ENCODE measurements at regions not wholly inside any gene's neighbourhood (a gene's known extent, or its start where the extent isn't known, plus 50 kb on each side); places are given as distances from the start of the nearest gene placed in this dataset.

GRCh38 chr3:127369356-127369935, 81.6 kb upstream of the PRR20G start:
- ATAC-seq (no peak), DNase-seq (no peak)
- intact Hi-C loops (cut with micrococcal nuclease): no loop called here

GRCh38 chr3:127368186-127369032, 80.6 kb upstream of the PRR20G start:
- no peak for DNase-seq
- intact Hi-C loops (cut with micrococcal nuclease): no loop called here
- ATAC-seq: no peak

DNA sequence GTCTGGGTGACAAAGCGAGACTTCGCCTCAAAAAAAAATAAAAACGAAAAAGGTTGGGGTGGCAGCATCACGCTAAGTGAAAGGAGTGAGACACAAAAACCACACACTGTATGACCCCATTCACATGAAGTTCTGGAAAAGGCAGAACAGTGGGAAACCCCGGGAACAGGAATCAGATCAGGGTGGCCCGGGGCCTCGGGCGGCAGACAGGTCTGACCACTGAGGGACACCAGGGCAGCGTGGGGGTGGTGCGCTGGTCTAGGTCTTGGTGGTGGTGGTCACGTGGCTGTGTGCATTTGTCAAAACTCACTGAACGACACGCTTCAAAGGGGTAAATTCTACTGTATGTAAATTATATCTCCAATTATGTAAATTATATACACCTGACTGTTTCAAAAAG, 79.7 kb upstream of the PRR20G start:
- DNase-seq (no peak), ATAC-seq (no peak)
- intact Hi-C loops (cut with micrococcal nuclease): no loop called here

DNA sequence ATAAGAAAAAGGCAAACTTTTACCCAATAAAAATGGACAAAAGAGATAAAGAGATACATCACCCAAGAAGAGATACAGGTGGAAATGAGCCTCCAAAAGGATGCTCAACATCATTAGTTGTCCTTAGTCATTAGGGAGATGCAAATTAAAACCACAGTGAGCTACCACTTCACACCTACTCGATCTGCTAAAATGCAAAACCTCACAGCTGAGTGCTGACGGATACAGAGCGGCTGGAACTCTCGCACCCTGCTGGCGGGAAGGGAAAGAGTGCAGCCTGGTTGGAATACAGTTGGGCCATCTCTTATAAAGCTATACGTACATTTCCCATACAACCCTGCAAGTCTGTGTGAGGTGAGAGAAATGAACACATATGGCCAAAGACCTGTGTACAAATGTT, 78.5 kb upstream of the PRR20G start:
- intact Hi-C loops (cut with micrococcal nuclease): no loop called here
- no peak for ATAC-seq
- DNase-seq: no peak

GRCh38 chr3:127365163-127365798, 77.4 kb upstream of the PRR20G start:
- intact Hi-C loops (cut with micrococcal nuclease): no loop called here
- no peak for DNase-seq
- ATAC-seq: no peak

- DNase-seq: no peak
- ATAC-seq: no peak
- intact Hi-C loops (cut with micrococcal nuclease): no loop called here
These were observed 76.0 kb upstream of the PRR20G start for GRCh38 chr3:127363891-127364290.

GRCh38 chr3:127363171-127363570, 75.3 kb upstream of the PRR20G start:
- DNase-seq: no peak
- intact Hi-C loops (cut with micrococcal nuclease): no loop called here
- ATAC-seq: no peak

- no peak for ATAC-seq
- intact Hi-C loops (cut with micrococcal nuclease): no loop called here
- DNase-seq: no peak
These were observed 72.8 kb upstream of the PRR20G start for GRCh38 chr3:127360647-127361046.

GRCh38 chr3:127358641-127359040, 70.8 kb upstream of the PRR20G start:
- ATAC-seq (no peak), DNase-seq (no peak)
- intact Hi-C loops (cut with micrococcal nuclease): no loop called here

GRCh38 chr3:127356381-127356780, 68.5 kb upstream of the PRR20G start:
- no peak for ATAC-seq
- no peak for DNase-seq
- intact Hi-C loops (cut with micrococcal nuclease): no loop called here

GRCh38 chr3:127354761-127355160, 66.9 kb upstream of the PRR20G start:
- no peak for ATAC-seq
- intact Hi-C loops (cut with micrococcal nuclease): no loop called here

GRCh38 chr3:127352612-127353011, 64.8 kb upstream of the PRR20G start:
- intact Hi-C loops (cut with micrococcal nuclease): no loop called here
- no peak for ATAC-seq

More at GRCh38 chr3:127354761-127355160, 66.9 kb upstream of the PRR20G start:
- DNase-seq: no peak

DNA sequence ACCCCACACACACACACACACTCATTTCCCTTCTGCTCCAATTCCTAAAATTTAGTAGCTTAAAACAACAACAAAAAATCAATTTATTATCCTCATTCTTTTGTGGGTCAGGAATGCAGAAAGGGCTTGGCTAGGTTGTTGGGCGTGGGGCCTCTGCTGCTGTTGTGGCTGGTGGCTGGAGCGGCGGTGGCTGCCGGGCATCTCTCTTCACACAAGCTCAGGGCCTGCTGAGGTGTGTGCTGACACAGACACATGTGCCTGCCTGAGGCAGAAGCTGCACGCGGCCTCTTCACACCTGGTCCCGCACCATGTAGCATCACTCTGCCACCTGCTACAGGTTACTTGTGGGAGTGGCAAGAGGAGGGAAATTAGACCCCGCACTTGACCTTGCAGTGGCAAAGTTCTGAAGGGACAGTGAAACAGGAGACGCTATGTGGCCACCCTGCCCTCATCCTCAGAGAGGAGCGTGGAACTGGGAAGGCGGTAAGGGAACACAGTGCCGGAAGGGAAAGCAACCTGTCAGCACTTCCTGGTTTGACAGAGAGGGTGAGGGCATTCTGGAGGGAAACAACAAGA, 64.0 kb upstream of the PRR20G start:
- ATAC-seq (no peak), DNase-seq (no peak)
- intact Hi-C loops (cut with micrococcal nuclease): no loop called here

More at GRCh38 chr3:127352612-127353011, 64.8 kb upstream of the PRR20G start:
- no peak for DNase-seq

DNA sequence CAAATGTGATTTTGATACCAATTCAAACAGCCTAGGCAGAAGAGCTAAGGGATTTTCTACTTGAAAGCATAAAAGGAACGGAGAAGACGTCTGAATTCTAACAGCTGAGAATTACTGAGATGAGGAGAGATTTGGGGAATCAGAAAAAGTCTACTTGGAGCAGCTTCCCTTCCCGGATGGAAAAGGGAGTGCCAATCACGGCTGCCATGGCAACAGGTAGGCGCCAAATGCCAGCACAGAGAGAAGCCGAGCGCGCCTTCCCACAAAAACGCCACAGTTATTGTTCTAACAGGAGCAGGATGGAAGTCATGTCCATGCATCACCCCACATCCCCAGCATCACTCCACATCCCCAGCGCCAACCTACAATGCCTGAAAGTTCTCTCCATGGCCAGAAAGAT, 63.5 kb upstream of the PRR20G start:
- intact Hi-C loops (cut with micrococcal nuclease): no loop called here
- no peak for ATAC-seq
- no peak for DNase-seq

GRCh38 chr3:127350172-127351050, 62.6 kb upstream of the PRR20G start:
- intact Hi-C loops (cut with micrococcal nuclease): no loop called here
- DNase-seq: no peak
- no peak for ATAC-seq

GRCh38 chr3:127349501-127350171, 61.8 kb upstream of the PRR20G start:
- intact Hi-C loops (cut with micrococcal nuclease): no loop called here
- no peak for DNase-seq
- no peak for ATAC-seq

DNA sequence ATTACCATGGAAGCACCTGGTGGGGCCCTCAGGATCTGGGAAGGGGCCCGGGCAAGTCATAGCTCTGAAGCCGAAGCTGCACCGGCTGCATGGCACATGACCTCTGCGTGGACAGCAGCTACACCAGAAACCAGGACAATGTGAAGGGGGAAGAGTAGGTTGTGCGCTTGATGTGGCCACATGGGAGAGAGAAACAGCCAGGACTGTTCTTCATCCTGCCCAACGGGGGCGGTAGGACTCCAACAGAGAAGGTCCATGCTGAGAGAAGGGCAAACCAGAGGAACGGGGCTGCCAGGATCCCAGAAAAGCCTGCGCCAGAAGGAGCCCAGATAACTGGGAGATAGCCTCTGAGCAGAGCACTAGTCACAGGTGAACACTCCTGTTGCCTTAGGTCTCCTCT, 54.9 kb upstream of the PRR20G start:
- no peak for ATAC-seq
- intact Hi-C loops (cut with micrococcal nuclease): no loop called here

GRCh38 chr3:127339928-127340861, 52.3 kb upstream of the PRR20G start:
- DNase-seq: no peak
- intact Hi-C loops (cut with micrococcal nuclease): no loop called here
- no peak for ATAC-seq

More for the DNA sequence above, 54.9 kb upstream of the PRR20G start:
- no peak for DNase-seq
